ENCODE measurements at regions not wholly inside any gene's neighbourhood (a gene's known extent, or its start where the extent isn't known, plus 50 kb on each side); places are given as distances from the start of the nearest gene placed in this dataset.

- TF ChIP-seq CTCF (conservative IDR thresholded peaks at IDR 0.05) (no peak), ZFX (IDR thresholded peaks at IDR 0.05) (no peak)
- no peak overlapping the region for H3K27ac ChIP-seq
These were observed 92.4 kb upstream of the ANKRD34C start for GRCh38 chr15:79190093-79190492.

- TF ChIP-seq ZFX (IDR thresholded peaks at IDR 0.05) = no peak
- no peak for TF ChIP-seq CTCF (conservative IDR thresholded peaks at IDR 0.05)
- no peak overlapping the region for H3K27ac ChIP-seq
These were observed 95.9 kb upstream of the ANKRD34C start for GRCh38 chr15:79186616-79187015.

DNA sequence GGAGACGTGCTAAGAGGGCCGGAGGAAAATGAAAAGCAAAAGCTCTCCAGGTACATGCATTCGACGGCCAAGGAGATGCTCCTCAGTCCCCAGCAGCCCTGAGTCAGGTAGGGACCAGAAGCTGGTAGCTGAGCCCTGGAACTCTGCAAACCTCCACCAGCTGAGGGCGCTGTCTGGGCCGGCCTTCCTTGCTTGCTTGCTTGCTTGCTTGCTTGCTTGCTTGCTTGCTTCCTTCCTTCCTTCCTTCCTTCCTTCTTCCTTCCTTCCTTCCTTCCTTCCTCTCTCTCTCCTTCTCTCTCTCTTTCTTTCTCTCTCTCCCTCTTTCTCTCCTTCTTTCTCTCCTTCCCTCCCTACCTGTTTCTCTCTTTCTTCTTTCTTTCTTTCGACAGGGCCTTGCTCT lies 94.6 kb upstream of the RASGRF1 start:
- TF ChIP-seq ZFX (IDR thresholded peaks at IDR 0.05) (no peak), CTCF (conservative IDR thresholded peaks at IDR 0.05) (no peak)
- no peak overlapping the region for H3K27ac ChIP-seq

GRCh38 chr15:79184465-79184892 lies 93.9 kb upstream of the RASGRF1 start:
- TF ChIP-seq CTCF (conservative IDR thresholded peaks at IDR 0.05) (peak; percentile 96), ZFX (IDR thresholded peaks at IDR 0.05) (no peak)
- H3K27ac ChIP-seq = no peak overlapping the region

GRCh38 chr15:79180318-79180717 lies 89.7 kb upstream of the RASGRF1 start:
- H3K27ac ChIP-seq = no peak overlapping the region
- no peak for TF ChIP-seq CTCF (conservative IDR thresholded peaks at IDR 0.05)
- TF ChIP-seq ZFX (IDR thresholded peaks at IDR 0.05) = no peak

GRCh38 chr15:79179597-79179996 lies 89.0 kb upstream of the RASGRF1 start:
- H3K27ac ChIP-seq = no peak overlapping the region
- TF ChIP-seq ZFX (IDR thresholded peaks at IDR 0.05) (no peak), CTCF (conservative IDR thresholded peaks at IDR 0.05) (no peak)

GRCh38 chr15:79179108-79179561 lies 88.6 kb upstream of the RASGRF1 start:
- H3K27ac ChIP-seq = no peak overlapping the region
- TF ChIP-seq CTCF (conservative IDR thresholded peaks at IDR 0.05) (no peak), ZFX (IDR thresholded peaks at IDR 0.05) (no peak)
